BE2C (cell line): ENCODE measurements at regions not wholly inside any gene's neighbourhood (a gene's known extent, or its start where the extent isn't known, plus 50 kb on each side); places are given as distances from the start of the nearest gene placed in this dataset.

Source experiments
- DNase-seq: peaks from one replicate; pipeline ENCODE4 v3.0.0-alpha.2; 2020
- H3K27me3 ChIP-seq: fragments of 250-450 bp; sonication (Bioruptor Pico); 2 replicates; pipeline ENCODE4 v1.5.1; 2020; ENCODE audit warnings: mild to moderate bottlenecking
- H3K36me3 ChIP-seq: fragments of 250-450 bp; sonication (Bioruptor Pico); 2 replicates; pipeline ENCODE4 v1.5.1; 2020; ENCODE audit warnings: mild to moderate bottlenecking
- H3K4me1 ChIP-seq: fragments of 250-450 bp; sonication (Bioruptor Pico); 2 replicates; pipeline ENCODE4 v1.5.1; 2020
- H3K4me3 ChIP-seq: 2 replicates; pipeline ENCODE4 v1.5.1; 2011; ENCODE audit warnings: low read depth, low read length
- H3K9me3 ChIP-seq: fragments of 250-450 bp; sonication (Bioruptor Pico); 2 replicates; pipeline ENCODE4 v1.5.1; 2020
- CTCF ChIP-seq: IDR thresholded peaks from 2 replicates; pipeline ENCODE4 v1.5.1; 2012; ENCODE audit warnings: mild to moderate bottlenecking, low read depth, low read length

- no peak for DNase-seq
- no peak for TF ChIP-seq CTCF
- Histone ChIP-seq H3K4me3 (no peak overlapping the region), H3K9me3 (no peaks in the 10 kb centered on the region), H3K4me1 (no peaks in the 10 kb centered on the region; the same call in 1 of the 2 replicates), H3K27me3 (no peaks in the 10 kb centered on the region), H3K36me3 (no peaks in the 10 kb centered on the region)
Measured at GRCh38 chr3:144873066-144873465, 901.4 kb downstream of the DIPK2A start.

GRCh38 chr3:144875211-144875610 is 903.6 kb downstream of the DIPK2A start:
- Histone ChIP-seq H3K36me3 (no peaks in the 10 kb centered on the region), H3K4me3 (no peak overlapping the region), H3K4me1 (no peaks in the 10 kb centered on the region; the same call in 1 of the 2 replicates), H3K27me3 (no peaks in the 10 kb centered on the region), H3K9me3 (no peaks in the 10 kb centered on the region)
- no peak for TF ChIP-seq CTCF
- DNase-seq: no peak

- TF ChIP-seq CTCF: no peak
- Histone ChIP-seq H3K27me3 (no peaks in the 10 kb centered on the region), H3K4me3 (no peak overlapping the region), H3K9me3 (no peaks in the 10 kb centered on the region), H3K4me1 (no peaks in the 10 kb centered on the region; the same call in 1 of the 2 replicates), H3K36me3 (no peaks in the 10 kb centered on the region)
- no peak for DNase-seq
Measured at GRCh38 chr3:144877356-144877755, 905.7 kb downstream of the DIPK2A start.

- H3K4me3 ChIP-seq: no peak overlapping the region
- no peaks in the 10 kb centered on the region for H3K9me3 ChIP-seq
- no peaks in the 10 kb centered on the region for H3K4me1 ChIP-seq
- no peaks in the 10 kb centered on the region for H3K36me3 ChIP-seq
- no peaks in the 10 kb centered on the region for H3K27me3 ChIP-seq
- DNase-seq: no peak
- no peak for TF ChIP-seq CTCF
Measured at GRCh38 chr3:144879701-144880100, 908.1 kb downstream of the DIPK2A start.

GRCh38 chr3:144893980-144894379 is 922.4 kb downstream of the DIPK2A start:
- Histone ChIP-seq H3K4me1 (no peaks in the 10 kb centered on the region), H3K4me3 (no peak overlapping the region), H3K9me3 (no peaks in the 10 kb centered on the region), H3K36me3 (no peaks in the 10 kb centered on the region), H3K27me3 (no peaks in the 10 kb centered on the region)
- no peak for TF ChIP-seq CTCF
- no peak for DNase-seq

GRCh38 chr3:144894576-144894975 is 923.0 kb downstream of the DIPK2A start:
- Histone ChIP-seq H3K36me3 (no peaks in the 10 kb centered on the region), H3K9me3 (no peaks in the 10 kb centered on the region), H3K4me3 (no peak overlapping the region), H3K27me3 (no peaks in the 10 kb centered on the region), H3K4me1 (no peaks in the 10 kb centered on the region)
- TF ChIP-seq CTCF: no peak
- DNase-seq: no peak
